CD4-positive, alpha-beta T cell treated with Interleukin-12 subunit alpha and Interleukin-12 subunit beta, for 1 hour (primary cell): ENCODE measurements at regions not wholly inside any gene's neighbourhood (a gene's known extent, or its start where the extent isn't known, plus 50 kb on each side); places are given as distances from the start of the nearest gene placed in this dataset.
"Not testable (repeated sequence)": the region's sequence is repeated elsewhere in the genome, so short reads cannot be mapped to it uniquely, and the experiment has no call there.

Experiments
- DNase-seq: peaks from one replicate; pipeline ENCODE4 v3.0.0-alpha.2; 2020

GRCh38 chr1:22196041-22196440 is 53.1 kb upstream of the WNT4 start:
- DNase-seq = no peak

GRCh38 chr1:22196641-22197040 is 53.7 kb upstream of the WNT4 start:
- DNase-seq = no peak

- no peak for DNase-seq
These were observed 54.7 kb upstream of the WNT4 start for GRCh38 chr1:22197644-22198043.

- no peak for DNase-seq
These were observed 58.1 kb upstream of the WNT4 start for GRCh38 chr1:22201023-22201422.

- no peak for DNase-seq
These were observed 60.4 kb upstream of the WNT4 start for GRCh38 chr1:22203335-22203734.

- DNase-seq = no peak
These were observed 61.4 kb upstream of the WNT4 start for GRCh38 chr1:22204057-22204840.

- DNase-seq = no peak
These were observed 62.4 kb upstream of the WNT4 start for GRCh38 chr1:22204989-22205913.

- no peak for DNase-seq
These were observed 63.7 kb upstream of the WNT4 start for GRCh38 chr1:22206551-22207125.

- no peak for DNase-seq
These were observed 64.8 kb upstream of the WNT4 start for GRCh38 chr1:22207511-22208267.

GRCh38 chr1:22208268-22208972 is 65.5 kb upstream of the WNT4 start:
- DNase-seq = no peak

GRCh38 chr1:22208973-22209378 is 66.1 kb upstream of the WNT4 start:
- DNase-seq = no peak

- no peak for DNase-seq
These were observed 67.3 kb upstream of the WNT4 start for GRCh38 chr1:22210176-22210575.

GRCh38 chr1:22210636-22211035 is 67.7 kb upstream of the WNT4 start:
- DNase-seq = no peak

GRCh38 chr1:22211459-22211858 is 68.6 kb upstream of the WNT4 start:
- DNase-seq = not testable (repeated sequence)

GRCh38 chr1:22212400-22213233 is 69.7 kb upstream of the WNT4 start:
- DNase-seq = no peak

- no peak for DNase-seq
These were observed 73.5 kb upstream of the WNT4 start for GRCh38 chr1:22216210-22216883.

- no peak for DNase-seq
These were observed 74.1 kb upstream of the WNT4 start for GRCh38 chr1:22216966-22217365.

GRCh38 chr1:22217811-22218460 is 75.0 kb upstream of the WNT4 start:
- DNase-seq = no peak

GRCh38 chr1:22218618-22219250 is 75.8 kb upstream of the WNT4 start:
- no peak for DNase-seq
